HFF-Myc (cell line): ENCODE measurements at regions not wholly inside any gene's neighbourhood (a gene's known extent, or its start where the extent isn't known, plus 50 kb on each side); places are given as distances from the start of the nearest gene placed in this dataset.

Source experiments
- DNase-seq: peaks from one replicate; pipeline ENCODE4 v3.0.0-alpha.2; 2011; ENCODE audit warnings: low read depth; ENCODE audit errors: extremely low read depth
- H3K4me3 ChIP-seq: replicated peaks from 2 replicates; pipeline ENCODE4 v1.5.1; 2011; ENCODE audit warnings: low read depth, mild to moderate bottlenecking, control low read depth, low read length
- TF ChIP-seq, protein P1 (sequence below): IDR thresholded peaks from 2 replicates; pipeline ENCODE4 v1.5.1; 2012; ENCODE audit warnings: mild to moderate bottlenecking, low read depth, low read length, control low read depth; ENCODE audit errors: missing control alignments

GRCh38 chr11:104830508-104830907, 67.8 kb downstream of the CASP12 start:
- no peak for DNase-seq
- TF ChIP-seq, protein P1, sequence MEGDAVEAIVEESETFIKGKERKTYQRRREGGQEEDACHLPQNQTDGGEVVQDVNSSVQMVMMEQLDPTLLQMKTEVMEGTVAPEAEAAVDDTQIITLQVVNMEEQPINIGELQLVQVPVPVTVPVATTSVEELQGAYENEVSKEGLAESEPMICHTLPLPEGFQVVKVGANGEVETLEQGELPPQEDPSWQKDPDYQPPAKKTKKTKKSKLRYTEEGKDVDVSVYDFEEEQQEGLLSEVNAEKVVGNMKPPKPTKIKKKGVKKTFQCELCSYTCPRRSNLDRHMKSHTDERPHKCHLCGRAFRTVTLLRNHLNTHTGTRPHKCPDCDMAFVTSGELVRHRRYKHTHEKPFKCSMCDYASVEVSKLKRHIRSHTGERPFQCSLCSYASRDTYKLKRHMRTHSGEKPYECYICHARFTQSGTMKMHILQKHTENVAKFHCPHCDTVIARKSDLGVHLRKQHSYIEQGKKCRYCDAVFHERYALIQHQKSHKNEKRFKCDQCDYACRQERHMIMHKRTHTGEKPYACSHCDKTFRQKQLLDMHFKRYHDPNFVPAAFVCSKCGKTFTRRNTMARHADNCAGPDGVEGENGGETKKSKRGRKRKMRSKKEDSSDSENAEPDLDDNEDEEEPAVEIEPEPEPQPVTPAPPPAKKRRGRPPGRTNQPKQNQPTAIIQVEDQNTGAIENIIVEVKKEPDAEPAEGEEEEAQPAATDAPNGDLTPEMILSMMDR = no peak
- H3K4me3 ChIP-seq = no peak overlapping the region

- no peak overlapping the region for H3K4me3 ChIP-seq
- TF ChIP-seq, protein P1 = no peak
- DNase-seq = no peak
These were observed 68.2 kb downstream of the CASP12 start for GRCh38 chr11:104830080-104830479.

GRCh38 chr11:104826772-104827171, 71.5 kb downstream of the CASP12 start:
- H3K4me3 ChIP-seq = no peak overlapping the region
- TF ChIP-seq, protein P1 = no peak
- DNase-seq = no peak

DNA sequence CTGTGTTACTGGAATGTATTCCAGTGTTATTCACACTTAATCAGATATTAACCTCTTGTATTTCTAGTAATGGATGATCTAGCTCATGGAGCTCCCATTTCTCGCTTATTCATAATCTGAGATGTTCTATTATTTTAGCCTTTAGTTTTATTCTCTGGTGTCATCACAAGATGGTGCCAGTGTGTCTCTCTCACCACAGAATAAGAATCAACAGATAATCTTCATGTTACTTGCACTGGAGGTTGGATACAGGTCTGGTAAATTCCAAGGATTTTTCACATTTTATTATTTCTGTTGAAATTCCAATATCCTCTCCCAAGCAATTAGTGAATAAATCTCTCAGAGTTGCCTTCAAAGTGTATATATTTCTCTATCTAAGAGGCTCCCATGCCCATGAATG, 74.6 kb downstream of the CASP12 start:
- DNase-seq = no peak
- TF ChIP-seq, protein P1 = no peak
- H3K4me3 ChIP-seq = no peak overlapping the region

GRCh38 chr11:104820431-104820830, 77.8 kb downstream of the CASP12 start:
- DNase-seq = no peak
- TF ChIP-seq, protein P1 = no peak
- no peak overlapping the region for H3K4me3 ChIP-seq

DNA sequence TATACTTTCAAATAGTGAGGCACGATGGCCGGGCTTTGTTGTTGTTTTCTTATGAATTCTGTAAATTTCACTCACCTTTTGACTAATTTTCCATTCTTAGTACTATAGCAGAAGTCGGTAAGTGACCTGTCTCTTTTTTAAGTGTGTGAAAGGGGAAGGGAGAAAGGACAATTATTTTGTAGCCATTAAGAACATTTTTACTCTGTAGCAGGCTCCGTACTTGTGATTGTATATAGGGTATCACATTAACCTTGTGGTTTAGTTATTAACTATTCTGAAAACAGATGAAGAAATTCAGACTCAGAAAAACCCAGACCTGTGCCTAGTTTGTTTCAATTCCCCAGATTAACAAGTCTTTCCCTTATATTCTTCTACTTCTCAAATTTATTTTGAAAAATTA, 78.7 kb downstream of the CASP12 start:
- TF ChIP-seq, protein P1 = no peak
- DNase-seq = no peak
- H3K4me3 ChIP-seq = no peak overlapping the region

DNA sequence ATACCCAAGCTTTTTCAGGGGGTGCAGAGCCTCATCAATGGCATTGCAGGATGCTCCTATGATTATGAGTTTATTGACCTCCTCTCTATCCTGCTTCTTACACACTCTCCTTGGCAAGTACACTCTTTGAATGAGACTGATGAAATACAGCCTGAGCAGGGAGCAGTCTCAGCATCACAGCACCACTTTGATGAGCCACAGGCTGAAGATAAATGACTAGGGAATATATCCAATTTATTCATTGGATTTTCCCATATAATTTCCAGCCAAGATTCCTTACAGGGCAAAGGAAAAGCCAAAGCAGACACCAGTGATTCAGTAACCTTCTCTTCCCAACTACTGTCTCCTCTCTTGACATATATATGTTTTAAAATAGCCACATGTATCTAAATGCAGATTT, 79.2 kb downstream of the CASP12 start:
- TF ChIP-seq, protein P1 = no peak
- H3K4me3 ChIP-seq = no peak overlapping the region
- DNase-seq = no peak
